Gastrocnemius medialis (tissue), 4 donors: ENCODE measurements at regions not wholly inside any gene's neighbourhood (a gene's known extent, or its start where the extent isn't known, plus 50 kb on each side); places are given as distances from the start of the nearest gene placed in this dataset.

Source experiments
- ATAC-seq, 2 donors: fragments of 150-250 bp; one replicate each; pipeline ENCODE4 v1.9.1; 2016
- DNase-seq, 2 donors: peaks; one replicate each; pipeline ENCODE4 v3.0.0-alpha.2; 2019
- H3K27ac ChIP-seq, 4 donors: fragments of 200-600 bp; sonication (generic); 1 replicate in 1 of 4; 2 replicates in 3 of 4; pipeline ENCODE4 v1.5.1; 2016 to 2018; ENCODE audit warnings: mild to moderate bottlenecking in 2 of 4, moderate library complexity in 1 of 4
- H3K27me3 ChIP-seq, 3 donors: fragments of 200-600 bp; sonication (generic) in 2 of 3; 1 replicate in 1 of 3; 2 replicates in 2 of 3; pipeline versions ENCODE4 v1.5.1 to v1.6.0; 2016 to 2019; ENCODE audit warnings: mild to moderate bottlenecking in 1 of 3, moderate library complexity in 1 of 3
- H3K36me3 ChIP-seq, 2 donors: fragments of 200-600 bp; sonication (generic) in 1 of 2; one replicate each; pipeline ENCODE4 v1.5.1; 2017 to 2018
- H3K4me1 ChIP-seq, 2 donors: fragments of 200-600 bp; sonication (generic) in 1 of 2; one replicate each; pipeline ENCODE4 v1.5.1; 2016 to 2017; ENCODE audit warnings: mild to moderate bottlenecking in 2 of 2
- H3K4me3 ChIP-seq, 4 donors: fragments of 200-600 bp; sonication (generic) in 3 of 4; 1 replicate in 1 of 4; 2 replicates in 3 of 4; pipeline ENCODE4 v1.5.1; 2016 to 2019; ENCODE audit warnings: mild to moderate bottlenecking in 2 of 4
- H3K9me3 ChIP-seq, 3 donors: fragments of 200-600 bp; sonication (generic) in 2 of 3; 1 replicate in 1 of 3; 2 replicates in 2 of 3; pipeline ENCODE4 v1.5.1; 2016 to 2019
- POLR2A ChIP-seq, 2 donors: fragments of 450-650 bp; IDR thresholded peaks; one replicate each; pipeline ENCODE4 v1.6.1; 2017; ENCODE audit warnings: antibody characterized with exemption in 2 of 2, mild to moderate bottlenecking in 2 of 2, moderate library complexity in 2 of 2
- in situ Hi-C, 4 donors: fragments of 200-750 bp; cut with MboI; loops; one replicate each; pipeline versions ENCODE4 v1.15.0 to v1.8.0; 2017; ENCODE audit warnings: low sequenced_read_pairs in 4 of 4
- intact Hi-C: fragments of 100-400 bp; cut with DNase I; formaldehyde crosslinking; loops from one replicate; pipeline ENCODE4 v1.15.1; 2023; ENCODE audit warnings: low total_unique reads
- TF ChIP-seq, protein P1 (sequence below), 5 experiments: fragments of 450-650 bp in 3 of 5; fragments of 200-600 bp in 2 of 5; sonication (generic) in 2 of 5; IDR thresholded peaks in 4 of 5; conservative IDR thresholded peaks in 1 of 5; 1 replicate in 4 of 5; 2 replicates in 1 of 5; pipeline ENCODE4 v1.5.1; 2016 to 2019; ENCODE audit warnings: antibody characterized with exemption in 5 of 5, mild to moderate bottlenecking in 3 of 5, moderate library complexity in 3 of 5

DNA sequence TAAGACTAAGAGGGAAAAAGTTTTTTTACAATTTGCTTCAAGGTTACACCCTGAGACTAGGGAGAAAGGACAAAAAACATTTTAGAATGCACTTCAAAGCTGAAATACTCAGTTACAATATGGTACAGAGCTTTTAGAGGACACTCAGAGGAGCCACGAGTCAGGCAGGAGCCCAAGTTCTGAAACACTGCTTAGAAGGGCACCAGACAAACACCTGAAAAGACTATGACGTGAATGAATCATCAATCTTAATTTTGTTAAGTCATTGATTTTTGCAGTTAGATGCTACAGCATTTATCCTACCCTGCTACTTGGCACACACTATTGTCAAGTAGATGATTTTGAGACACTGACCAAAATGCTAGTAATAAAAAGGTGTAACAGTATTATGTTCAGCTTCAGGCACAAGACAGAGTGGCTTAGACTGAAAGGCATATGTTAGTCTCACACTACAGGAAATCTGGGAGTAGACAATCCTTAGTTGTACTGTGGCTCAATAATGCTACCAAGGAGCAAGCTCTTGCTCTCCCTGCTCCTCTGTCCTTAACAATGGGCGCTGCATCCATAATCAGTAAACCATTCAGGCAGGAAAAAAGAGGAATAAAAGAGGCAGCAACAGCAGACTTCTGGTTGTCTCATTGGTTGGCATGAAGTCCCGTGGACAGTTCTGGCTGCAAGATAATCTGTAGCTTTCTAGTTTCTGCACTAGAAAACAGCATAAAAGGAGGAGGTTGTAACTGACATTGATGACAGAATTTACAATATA, 151.8 kb downstream of the ABCA8 start:
- H3K27ac ChIP-seq = no peak overlapping the region
- H3K4me3 ChIP-seq = no peak overlapping the region
- no peak for TF ChIP-seq POLR2A (IDR thresholded peaks at IDR 0.05)
- TF ChIP-seq, protein P1, sequence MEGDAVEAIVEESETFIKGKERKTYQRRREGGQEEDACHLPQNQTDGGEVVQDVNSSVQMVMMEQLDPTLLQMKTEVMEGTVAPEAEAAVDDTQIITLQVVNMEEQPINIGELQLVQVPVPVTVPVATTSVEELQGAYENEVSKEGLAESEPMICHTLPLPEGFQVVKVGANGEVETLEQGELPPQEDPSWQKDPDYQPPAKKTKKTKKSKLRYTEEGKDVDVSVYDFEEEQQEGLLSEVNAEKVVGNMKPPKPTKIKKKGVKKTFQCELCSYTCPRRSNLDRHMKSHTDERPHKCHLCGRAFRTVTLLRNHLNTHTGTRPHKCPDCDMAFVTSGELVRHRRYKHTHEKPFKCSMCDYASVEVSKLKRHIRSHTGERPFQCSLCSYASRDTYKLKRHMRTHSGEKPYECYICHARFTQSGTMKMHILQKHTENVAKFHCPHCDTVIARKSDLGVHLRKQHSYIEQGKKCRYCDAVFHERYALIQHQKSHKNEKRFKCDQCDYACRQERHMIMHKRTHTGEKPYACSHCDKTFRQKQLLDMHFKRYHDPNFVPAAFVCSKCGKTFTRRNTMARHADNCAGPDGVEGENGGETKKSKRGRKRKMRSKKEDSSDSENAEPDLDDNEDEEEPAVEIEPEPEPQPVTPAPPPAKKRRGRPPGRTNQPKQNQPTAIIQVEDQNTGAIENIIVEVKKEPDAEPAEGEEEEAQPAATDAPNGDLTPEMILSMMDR (IDR thresholded peaks at IDR 0.05 in 4 of 5, conservative IDR thresholded peaks at IDR 0.05 in 1 of 5) = no peak
- in situ Hi-C loops (no loop called here), intact Hi-C loops (no loop called here)
- no peaks in the 10 kb centered on the region for H3K36me3 ChIP-seq
- no peaks in the 10 kb centered on the region for H3K4me1 ChIP-seq
- no peaks in the 10 kb centered on the region for H3K27me3 ChIP-seq
- no peaks in the 10 kb centered on the region for H3K9me3 ChIP-seq
- no peak for ATAC-seq
- DNase-seq = no peak

DNA sequence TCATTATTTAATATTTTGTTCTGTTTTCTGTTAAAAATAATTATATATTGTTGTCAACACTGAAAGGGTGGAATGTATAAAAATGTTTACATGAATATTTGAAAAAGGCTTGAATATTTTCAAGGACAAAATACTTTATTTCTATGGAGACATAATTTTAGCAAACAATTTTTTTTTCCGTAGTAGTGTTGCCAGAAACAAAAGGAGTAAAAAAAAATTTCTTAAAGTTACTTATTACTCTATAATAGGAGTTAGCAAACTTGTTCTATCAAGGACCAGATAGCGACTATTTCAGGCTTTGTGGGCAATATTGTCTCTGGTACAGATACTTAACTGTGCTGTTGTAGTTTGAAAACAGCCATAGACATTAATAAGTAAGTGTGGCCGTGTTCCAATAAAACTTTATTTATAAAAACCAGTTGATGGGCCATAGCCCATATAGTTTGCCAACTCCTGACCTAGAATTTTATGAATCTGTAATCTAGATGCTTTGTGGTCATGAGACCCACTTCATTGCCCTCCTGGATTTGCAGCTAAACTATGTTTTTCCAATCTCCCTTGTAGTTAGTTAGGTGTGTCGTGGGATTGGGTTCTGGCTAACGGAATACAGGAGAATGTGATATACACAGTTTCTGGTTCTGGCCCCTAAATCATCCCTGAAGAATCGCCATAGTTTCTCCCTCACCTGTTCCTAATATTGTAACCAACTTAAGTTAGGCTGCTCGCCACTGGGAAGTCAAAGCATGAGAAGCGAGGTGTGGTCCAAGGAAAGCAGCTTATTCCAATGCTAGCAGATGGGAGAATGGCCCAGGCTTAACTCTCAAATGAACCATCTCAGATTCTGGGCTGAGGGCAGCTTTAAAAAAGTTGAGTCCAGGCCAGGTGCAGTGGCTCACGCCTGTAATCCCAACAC, 153.6 kb downstream of the ABCA8 start:
- no peak overlapping the region for H3K27ac ChIP-seq

DNA sequence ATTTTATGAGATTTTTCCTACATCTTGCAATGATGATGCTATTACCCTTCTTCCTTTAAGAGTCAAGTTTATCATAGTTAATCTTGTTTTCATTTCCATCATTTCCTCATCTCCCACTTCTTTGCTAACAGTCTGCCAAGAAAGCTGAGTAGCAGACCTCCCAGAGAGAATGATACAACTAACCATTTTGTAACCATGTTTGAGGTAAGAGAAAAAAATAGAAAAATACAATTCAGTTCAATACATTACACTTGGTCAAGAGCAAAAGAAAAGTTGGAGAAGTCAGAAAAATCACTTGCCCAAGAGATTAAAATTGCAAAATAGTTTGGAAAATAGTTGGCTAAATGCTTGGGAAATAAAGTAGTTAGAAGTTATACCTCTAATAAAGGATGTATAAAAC, 154.4 kb downstream of the ABCA8 start:
- in situ Hi-C loops = no loop called here

More for the DNA sequence above, 153.6 kb downstream of the ABCA8 start:
- H3K27me3 ChIP-seq = no peaks in the 10 kb centered on the region
- H3K4me3 ChIP-seq = no peak overlapping the region
- no peaks in the 10 kb centered on the region for H3K4me1 ChIP-seq
- no peaks in the 10 kb centered on the region for H3K9me3 ChIP-seq
- H3K36me3 ChIP-seq = no peaks in the 10 kb centered on the region
- ATAC-seq (no peak), DNase-seq (no peak)
- TF ChIP-seq, protein P1 (IDR thresholded peaks at IDR 0.05 in 4 of 5, conservative IDR thresholded peaks at IDR 0.05 in 1 of 5) = no peak
- TF ChIP-seq POLR2A (IDR thresholded peaks at IDR 0.05) = no peak
- in situ Hi-C loops (no loop called here), intact Hi-C loops (no loop called here)

DNA sequence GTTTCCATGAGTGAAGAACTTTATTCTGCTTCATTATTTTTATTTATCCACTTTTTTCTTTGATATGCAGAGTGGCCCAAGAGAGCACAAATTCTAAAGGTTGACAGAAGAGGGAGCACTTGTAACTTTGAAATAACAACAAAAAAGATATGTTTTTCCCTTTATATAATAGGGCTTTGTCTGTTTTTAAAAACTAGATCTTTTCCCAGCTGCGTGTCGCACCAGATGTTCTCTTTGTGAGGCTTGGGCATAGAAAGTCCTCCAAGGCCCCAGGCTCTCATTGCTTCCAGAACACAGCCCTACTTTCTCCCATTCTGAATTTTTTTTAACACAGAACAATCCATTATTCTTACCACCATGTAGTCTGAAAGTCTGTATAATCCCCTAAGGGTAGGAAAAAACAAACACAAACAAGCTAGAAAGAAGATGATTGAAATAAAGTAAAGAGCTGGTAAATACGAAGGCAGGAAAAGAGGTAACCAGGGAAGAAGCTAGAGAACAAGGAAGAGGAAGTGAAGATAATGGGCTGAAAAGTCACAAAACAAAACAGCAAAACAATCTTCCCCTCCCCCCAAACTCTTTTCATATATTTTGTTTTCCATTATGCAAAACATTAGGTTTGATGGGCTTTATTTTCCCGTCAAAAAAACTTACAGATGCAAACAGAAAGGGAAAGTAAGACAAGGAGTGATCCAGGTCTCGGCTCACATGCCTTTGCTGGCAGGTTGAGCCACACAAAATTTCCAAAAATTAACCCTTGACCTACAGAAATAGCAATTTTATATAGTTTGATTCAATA, 160.4 kb downstream of the ABCA8 start:
- DNase-seq = no peak
- intact Hi-C loops = no loop called here
- Histone ChIP-seq H3K27me3 (no peaks in the 10 kb centered on the region), H3K9me3 (no peaks in the 10 kb centered on the region), H3K36me3 (no peaks in the 10 kb centered on the region), H3K27ac (peak overlapping the region; percentile 52 to 71 (median 68)), H3K4me3 (peak overlapping the region in 2 of 4 donors; percentile 17 to 24), H3K4me1 (peaks cover 0 to 24% of the 10 kb centered on the region in 2 donors)
- in situ Hi-C loops = loop anchor here in 2 of 4 donors (10.0 to 25.0 kb wide), 2 partner anchors 108 to 250 kb away; no protein-coding TSS in a partner anchor
- TF ChIP-seq POLR2A (IDR thresholded peaks at IDR 0.05) = no peak
- TF ChIP-seq, protein P1 (IDR thresholded peaks at IDR 0.05 in 4 of 5, conservative IDR thresholded peaks at IDR 0.05 in 1 of 5) = no peak
- peak; percentile 32 to 46 for ATAC-seq

More for the DNA sequence above, 154.4 kb downstream of the ABCA8 start:
- Histone ChIP-seq H3K4me1 (no peaks in the 10 kb centered on the region), H3K36me3 (no peaks in the 10 kb centered on the region), H3K27ac (no peak overlapping the region), H3K9me3 (no peaks in the 10 kb centered on the region), H3K4me3 (no peak overlapping the region), H3K27me3 (no peaks in the 10 kb centered on the region)
- intact Hi-C loops = no loop called here
- DNase-seq (no peak), ATAC-seq (no peak)
- TF ChIP-seq POLR2A (IDR thresholded peaks at IDR 0.05) = no peak
- TF ChIP-seq, protein P1 (IDR thresholded peaks at IDR 0.05 in 4 of 5, conservative IDR thresholded peaks at IDR 0.05 in 1 of 5) = no peak
